HCT116 (cell line): ENCODE measurements at regions not wholly inside any gene's neighbourhood (a gene's known extent, or its start where the extent isn't known, plus 50 kb on each side); places are given as distances from the start of the nearest gene placed in this dataset.

Experiments
- EZH2phosphoT487 ChIP-seq: fragments of 200-600 bp; IDR thresholded peaks from 2 replicates; pipeline ENCODE4 v1.6.1; 2018; ENCODE audit warnings: antibody characterized with exemption, borderline replicate concordance
- TF ChIP-seq, protein P1 (sequence below): IDR thresholded peaks from 2 replicates; pipeline ENCODE4 v1.6.1; 2011; ENCODE audit warnings: mild to moderate bottlenecking, low read length, moderate library complexity; ENCODE audit not compliant: insufficient replicate concordance; ENCODE audit errors: extremely low read depth
- TF ChIP-seq, protein P2 (sequence below), 3 experiments: fragments of 200-600 bp in 1 of 3; sonication (generic) in 1 of 3; IDR thresholded peaks in 2 of 3; conservative IDR thresholded peaks in 1 of 3; 2 replicates each; pipeline ENCODE4 v1.5.1; 2012 to 2017; ENCODE audit warnings: low read depth in 2 of 3, low read length in 2 of 3, antibody characterized with exemption in 1 of 3, borderline replicate concordance in 1 of 3, control low read depth in 1 of 3, mild to moderate bottlenecking in 1 of 3, mixed read lengths in 1 of 3, mixed run types in 1 of 3, moderate library complexity in 1 of 3; ENCODE audit not compliant: insufficient read depth in 1 of 3
- TF ChIP-seq, protein P3 (sequence below): IDR thresholded peaks from 2 replicates; pipeline ENCODE4 v1.6.1; 2012; ENCODE audit warnings: low read depth

DNA sequence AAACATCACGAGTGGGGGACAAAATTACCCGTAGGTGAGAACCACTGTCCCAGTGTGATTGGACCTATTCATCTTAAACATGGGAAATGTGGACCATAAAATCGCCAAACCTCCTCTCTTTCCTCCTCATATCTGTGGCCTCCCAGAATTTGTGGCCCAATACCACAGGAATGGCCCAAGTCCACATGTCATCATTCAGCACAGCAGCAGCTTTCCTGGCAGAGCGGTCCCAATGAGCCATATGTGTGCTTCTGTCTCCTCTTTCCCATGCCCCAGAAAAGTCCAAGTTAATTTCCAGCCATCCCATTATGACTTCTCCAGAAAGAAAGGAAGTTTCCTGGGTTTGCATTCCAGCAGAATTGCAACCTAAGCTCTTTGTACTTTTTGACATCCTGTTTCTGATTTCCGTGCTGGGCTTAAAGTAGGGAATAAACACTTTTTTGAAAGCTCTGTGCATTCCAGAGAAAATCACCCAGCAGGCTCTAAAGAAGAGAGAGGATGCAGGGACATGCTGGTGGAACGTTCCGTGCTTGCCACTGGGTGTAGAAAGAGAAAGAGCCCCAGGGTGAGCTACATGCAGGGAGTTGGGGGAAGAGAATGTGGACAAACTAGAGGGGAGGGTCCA is 259.4 kb upstream of the PROK2 start:
- TF ChIP-seq, protein P1, sequence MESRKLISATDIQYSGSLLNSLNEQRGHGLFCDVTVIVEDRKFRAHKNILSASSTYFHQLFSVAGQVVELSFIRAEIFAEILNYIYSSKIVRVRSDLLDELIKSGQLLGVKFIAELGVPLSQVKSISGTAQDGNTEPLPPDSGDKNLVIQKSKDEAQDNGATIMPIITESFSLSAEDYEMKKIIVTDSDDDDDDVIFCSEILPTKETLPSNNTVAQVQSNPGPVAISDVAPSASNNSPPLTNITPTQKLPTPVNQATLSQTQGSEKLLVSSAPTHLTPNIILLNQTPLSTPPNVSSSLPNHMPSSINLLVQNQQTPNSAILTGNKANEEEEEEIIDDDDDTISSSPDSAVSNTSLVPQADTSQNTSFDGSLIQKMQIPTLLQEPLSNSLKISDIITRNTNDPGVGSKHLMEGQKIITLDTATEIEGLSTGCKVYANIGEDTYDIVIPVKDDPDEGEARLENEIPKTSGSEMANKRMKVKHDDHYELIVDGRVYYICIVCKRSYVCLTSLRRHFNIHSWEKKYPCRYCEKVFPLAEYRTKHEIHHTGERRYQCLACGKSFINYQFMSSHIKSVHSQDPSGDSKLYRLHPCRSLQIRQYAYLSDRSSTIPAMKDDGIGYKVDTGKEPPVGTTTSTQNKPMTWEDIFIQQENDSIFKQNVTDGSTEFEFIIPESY, result no peak
- TF ChIP-seq, protein P2, sequence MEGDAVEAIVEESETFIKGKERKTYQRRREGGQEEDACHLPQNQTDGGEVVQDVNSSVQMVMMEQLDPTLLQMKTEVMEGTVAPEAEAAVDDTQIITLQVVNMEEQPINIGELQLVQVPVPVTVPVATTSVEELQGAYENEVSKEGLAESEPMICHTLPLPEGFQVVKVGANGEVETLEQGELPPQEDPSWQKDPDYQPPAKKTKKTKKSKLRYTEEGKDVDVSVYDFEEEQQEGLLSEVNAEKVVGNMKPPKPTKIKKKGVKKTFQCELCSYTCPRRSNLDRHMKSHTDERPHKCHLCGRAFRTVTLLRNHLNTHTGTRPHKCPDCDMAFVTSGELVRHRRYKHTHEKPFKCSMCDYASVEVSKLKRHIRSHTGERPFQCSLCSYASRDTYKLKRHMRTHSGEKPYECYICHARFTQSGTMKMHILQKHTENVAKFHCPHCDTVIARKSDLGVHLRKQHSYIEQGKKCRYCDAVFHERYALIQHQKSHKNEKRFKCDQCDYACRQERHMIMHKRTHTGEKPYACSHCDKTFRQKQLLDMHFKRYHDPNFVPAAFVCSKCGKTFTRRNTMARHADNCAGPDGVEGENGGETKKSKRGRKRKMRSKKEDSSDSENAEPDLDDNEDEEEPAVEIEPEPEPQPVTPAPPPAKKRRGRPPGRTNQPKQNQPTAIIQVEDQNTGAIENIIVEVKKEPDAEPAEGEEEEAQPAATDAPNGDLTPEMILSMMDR (IDR thresholded peaks at IDR 0.05 in 2 of 3, conservative IDR thresholded peaks at IDR 0.05 in 1 of 3; ENCODE audit: borderline replicate concordance in 1 of 3, insufficient read depth in 1 of 3, low read depth in 2 of 3, low read length in 2 of 3), result no peak
- TF ChIP-seq EZH2phosphoT487, result no peak
- TF ChIP-seq, protein P3, sequence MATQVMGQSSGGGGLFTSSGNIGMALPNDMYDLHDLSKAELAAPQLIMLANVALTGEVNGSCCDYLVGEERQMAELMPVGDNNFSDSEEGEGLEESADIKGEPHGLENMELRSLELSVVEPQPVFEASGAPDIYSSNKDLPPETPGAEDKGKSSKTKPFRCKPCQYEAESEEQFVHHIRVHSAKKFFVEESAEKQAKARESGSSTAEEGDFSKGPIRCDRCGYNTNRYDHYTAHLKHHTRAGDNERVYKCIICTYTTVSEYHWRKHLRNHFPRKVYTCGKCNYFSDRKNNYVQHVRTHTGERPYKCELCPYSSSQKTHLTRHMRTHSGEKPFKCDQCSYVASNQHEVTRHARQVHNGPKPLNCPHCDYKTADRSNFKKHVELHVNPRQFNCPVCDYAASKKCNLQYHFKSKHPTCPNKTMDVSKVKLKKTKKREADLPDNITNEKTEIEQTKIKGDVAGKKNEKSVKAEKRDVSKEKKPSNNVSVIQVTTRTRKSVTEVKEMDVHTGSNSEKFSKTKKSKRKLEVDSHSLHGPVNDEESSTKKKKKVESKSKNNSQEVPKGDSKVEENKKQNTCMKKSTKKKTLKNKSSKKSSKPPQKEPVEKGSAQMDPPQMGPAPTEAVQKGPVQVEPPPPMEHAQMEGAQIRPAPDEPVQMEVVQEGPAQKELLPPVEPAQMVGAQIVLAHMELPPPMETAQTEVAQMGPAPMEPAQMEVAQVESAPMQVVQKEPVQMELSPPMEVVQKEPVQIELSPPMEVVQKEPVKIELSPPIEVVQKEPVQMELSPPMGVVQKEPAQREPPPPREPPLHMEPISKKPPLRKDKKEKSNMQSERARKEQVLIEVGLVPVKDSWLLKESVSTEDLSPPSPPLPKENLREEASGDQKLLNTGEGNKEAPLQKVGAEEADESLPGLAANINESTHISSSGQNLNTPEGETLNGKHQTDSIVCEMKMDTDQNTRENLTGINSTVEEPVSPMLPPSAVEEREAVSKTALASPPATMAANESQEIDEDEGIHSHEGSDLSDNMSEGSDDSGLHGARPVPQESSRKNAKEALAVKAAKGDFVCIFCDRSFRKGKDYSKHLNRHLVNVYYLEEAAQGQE, result no peak
